Chondrocyte (in vitro differentiated cells): ENCODE measurements at regions not wholly inside any gene's neighbourhood (a gene's known extent, or its start where the extent isn't known, plus 50 kb on each side); places are given as distances from the start of the nearest gene placed in this dataset.

ENCODE experiments used
- DNase-seq: peaks from one replicate; pipeline ENCODE4 v3.0.0; 2021; ENCODE audit warnings: mixed read lengths, low spot score
- H3K27ac Mint-ChIP-seq: one replicate; pipeline ENCODE4 v1.8.0; 2021; ENCODE audit warnings: mild to moderate bottlenecking, moderate library complexity, mixed read lengths; ENCODE audit not compliant: unreplicated experiment
- H3K27me3 Mint-ChIP-seq: 2 replicates; pipeline ENCODE4 v1.8.0; 2021; ENCODE audit warnings: low read depth, mixed read lengths
- H3K36me3 Mint-ChIP-seq: 2 replicates; pipeline ENCODE4 v1.8.0; 2021; ENCODE audit warnings: low read depth, mixed read lengths
- H3K4me1 Mint-ChIP-seq: 2 replicates; pipeline ENCODE4 v1.8.0; 2021; ENCODE audit warnings: low read depth, mild to moderate bottlenecking, mixed read lengths
- H3K4me3 Mint-ChIP-seq: one replicate; pipeline ENCODE4 v1.8.0; 2021; ENCODE audit warnings: mild to moderate bottlenecking, moderate library complexity, mixed read lengths; ENCODE audit not compliant: unreplicated experiment
- H3K9me3 Mint-ChIP-seq: 2 replicates; pipeline ENCODE4 v1.8.0; 2021; ENCODE audit warnings: low read depth, mixed read lengths
- TF ChIP-seq, protein P1 (sequence below): fragments of 200-600 bp; sonication (generic); IDR thresholded peaks from 2 replicates; pipeline ENCODE4 v1.5.0; 2021; ENCODE audit warnings: antibody characterized with exemption, mild to moderate bottlenecking, moderate library complexity

DNA sequence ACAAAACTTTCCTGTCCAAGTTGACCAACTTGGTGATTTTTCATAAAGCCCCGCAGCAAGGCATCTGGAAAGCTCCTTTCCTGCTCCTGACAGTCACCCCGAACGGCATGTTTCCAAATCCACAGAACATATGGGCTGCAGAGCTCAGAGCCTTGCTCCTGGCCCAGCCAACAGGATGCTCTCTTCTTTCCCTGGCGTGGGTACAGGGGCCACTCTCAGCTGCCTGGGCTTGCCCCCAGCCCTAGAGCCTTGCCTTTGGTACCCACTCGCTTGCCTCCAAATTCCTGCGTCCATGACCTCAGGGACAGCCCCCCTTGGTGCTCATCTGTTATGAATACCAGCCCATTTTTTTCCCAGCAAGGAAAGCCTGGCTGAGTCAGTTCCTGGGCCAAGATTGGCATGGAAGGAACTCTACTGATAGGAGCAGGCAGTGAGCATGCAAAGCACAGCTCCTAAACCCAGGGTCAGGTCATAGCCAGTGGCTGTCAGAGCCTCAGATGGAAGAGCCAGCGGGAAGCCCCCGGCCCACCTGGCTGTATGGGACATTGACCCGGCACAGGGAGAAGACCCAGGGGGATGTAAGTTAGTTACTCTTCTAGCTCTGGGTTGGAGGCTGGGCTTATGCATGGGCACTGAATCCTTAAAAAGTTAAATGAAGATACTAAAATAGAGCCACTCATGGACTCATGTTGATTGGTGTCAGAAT is 105.3 kb upstream of the RTL1 start:
- Mint-ChIP-seq H3K36me3 (peaks cover 5% of the 10 kb centered on the region), H3K27me3 (no peaks in the 10 kb centered on the region), H3K9me3 (peaks cover 17% of the 10 kb centered on the region), H3K27ac (no peak overlapping the region), H3K4me1 (peaks cover 14% of the 10 kb centered on the region), H3K4me3 (no peak overlapping the region)
- TF ChIP-seq, protein P1, sequence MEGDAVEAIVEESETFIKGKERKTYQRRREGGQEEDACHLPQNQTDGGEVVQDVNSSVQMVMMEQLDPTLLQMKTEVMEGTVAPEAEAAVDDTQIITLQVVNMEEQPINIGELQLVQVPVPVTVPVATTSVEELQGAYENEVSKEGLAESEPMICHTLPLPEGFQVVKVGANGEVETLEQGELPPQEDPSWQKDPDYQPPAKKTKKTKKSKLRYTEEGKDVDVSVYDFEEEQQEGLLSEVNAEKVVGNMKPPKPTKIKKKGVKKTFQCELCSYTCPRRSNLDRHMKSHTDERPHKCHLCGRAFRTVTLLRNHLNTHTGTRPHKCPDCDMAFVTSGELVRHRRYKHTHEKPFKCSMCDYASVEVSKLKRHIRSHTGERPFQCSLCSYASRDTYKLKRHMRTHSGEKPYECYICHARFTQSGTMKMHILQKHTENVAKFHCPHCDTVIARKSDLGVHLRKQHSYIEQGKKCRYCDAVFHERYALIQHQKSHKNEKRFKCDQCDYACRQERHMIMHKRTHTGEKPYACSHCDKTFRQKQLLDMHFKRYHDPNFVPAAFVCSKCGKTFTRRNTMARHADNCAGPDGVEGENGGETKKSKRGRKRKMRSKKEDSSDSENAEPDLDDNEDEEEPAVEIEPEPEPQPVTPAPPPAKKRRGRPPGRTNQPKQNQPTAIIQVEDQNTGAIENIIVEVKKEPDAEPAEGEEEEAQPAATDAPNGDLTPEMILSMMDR = no peak
- no peak for DNase-seq

DNA sequence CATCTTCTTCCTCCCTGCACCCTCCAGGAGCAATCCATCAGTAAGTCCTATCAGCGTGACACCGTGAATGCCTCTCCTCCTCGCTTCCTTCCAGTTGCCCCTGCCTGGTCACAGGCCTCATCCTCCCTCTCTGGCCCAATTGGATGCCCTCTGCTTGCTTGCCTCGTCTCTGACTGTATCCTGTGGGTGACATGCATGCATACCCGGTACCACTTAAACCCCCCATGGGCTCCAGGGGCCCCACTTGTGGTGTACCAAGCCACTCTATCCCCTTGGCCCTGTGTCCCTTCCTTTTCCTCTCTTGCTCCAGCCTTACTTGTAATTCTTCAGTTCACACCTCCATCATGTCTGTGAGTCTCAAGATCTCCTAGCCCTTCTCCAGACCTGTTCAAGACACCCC is 106.0 kb upstream of the RTL1 start:
- peaks cover 5% of the 10 kb centered on the region for H3K36me3 Mint-ChIP-seq
- H3K27ac Mint-ChIP-seq = no peak overlapping the region
- no peak for DNase-seq
- no peaks in the 10 kb centered on the region for H3K27me3 Mint-ChIP-seq
- H3K4me3 Mint-ChIP-seq = no peak overlapping the region
- peaks cover 13% of the 10 kb centered on the region for H3K4me1 Mint-ChIP-seq
- TF ChIP-seq, protein P1 = no peak
- H3K9me3 Mint-ChIP-seq = peaks cover 17% of the 10 kb centered on the region

DNA sequence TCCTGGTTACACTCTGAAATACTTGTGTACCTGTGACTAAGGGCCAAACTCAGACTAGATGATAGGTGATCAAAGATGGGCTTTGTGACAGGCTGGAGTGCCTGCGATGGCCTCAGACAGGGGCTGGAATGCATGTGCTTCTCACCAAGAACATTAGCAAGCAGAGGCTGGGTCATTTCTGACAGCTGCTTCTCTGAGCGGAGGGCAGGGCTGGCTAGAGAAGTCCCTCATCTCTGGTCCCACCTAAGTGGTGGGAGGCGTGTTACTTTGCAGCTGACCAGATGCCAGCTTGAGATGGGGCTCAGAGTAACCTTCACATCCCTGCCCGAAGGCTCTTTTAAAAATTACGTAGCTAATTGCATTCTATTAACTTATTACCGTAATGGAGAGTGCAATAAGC is 106.8 kb upstream of the RTL1 start:
- H3K9me3 Mint-ChIP-seq = peaks cover 17% of the 10 kb centered on the region
- TF ChIP-seq, protein P1 = no peak
- no peak overlapping the region for H3K27ac Mint-ChIP-seq
- DNase-seq = no peak
- no peak overlapping the region for H3K4me3 Mint-ChIP-seq
- H3K27me3 Mint-ChIP-seq = no peaks in the 10 kb centered on the region
- H3K36me3 Mint-ChIP-seq = peaks cover 5% of the 10 kb centered on the region
- H3K4me1 Mint-ChIP-seq = peaks cover 5% of the 10 kb centered on the region

DNA sequence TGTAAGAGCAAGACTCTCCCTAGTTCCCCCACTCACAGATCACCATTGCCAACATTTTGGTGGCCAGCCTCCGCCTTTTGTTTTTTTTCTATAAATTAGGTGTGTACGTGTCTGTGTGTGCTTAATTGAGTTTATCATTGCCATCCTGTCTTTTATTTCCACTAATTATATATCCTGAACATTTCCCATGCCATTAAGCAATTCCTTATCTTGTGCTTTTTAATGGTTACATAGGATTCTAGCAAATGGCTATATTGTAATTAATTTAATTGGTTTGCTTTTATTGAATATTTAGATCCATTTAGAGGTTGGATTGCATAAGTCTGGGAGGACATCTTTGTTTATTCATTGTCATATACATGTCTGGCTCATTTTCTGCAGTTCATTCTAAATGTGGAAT is 107.3 kb upstream of the RTL1 start:
- peaks cover 3% of the 10 kb centered on the region for H3K4me1 Mint-ChIP-seq
- TF ChIP-seq, protein P1 = no peak
- no peak overlapping the region for H3K4me3 Mint-ChIP-seq
- no peaks in the 10 kb centered on the region for H3K27me3 Mint-ChIP-seq
- no peak for DNase-seq
- peaks cover 17% of the 10 kb centered on the region for H3K9me3 Mint-ChIP-seq
- peaks cover 5% of the 10 kb centered on the region for H3K36me3 Mint-ChIP-seq
- no peak overlapping the region for H3K27ac Mint-ChIP-seq

DNA sequence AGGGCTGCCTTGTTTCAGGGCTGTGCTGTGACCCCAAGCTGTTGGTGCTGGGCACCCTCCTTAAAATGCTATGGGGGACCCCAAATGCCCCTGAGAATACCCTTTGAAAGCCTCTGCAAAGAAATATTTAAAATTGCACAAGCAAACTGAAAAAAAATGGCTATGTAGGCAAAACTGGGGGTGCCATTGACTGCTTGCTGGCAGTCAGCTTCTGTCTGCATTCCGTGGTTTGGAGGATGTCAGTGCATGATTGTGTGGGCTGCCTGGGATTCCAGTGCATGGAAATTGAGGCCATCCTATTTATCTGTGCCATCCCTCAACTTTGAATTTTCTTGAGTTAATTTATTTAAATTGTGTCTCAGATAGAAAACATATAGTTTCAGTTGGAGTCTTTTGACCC is 113.7 kb upstream of the RTL1 start:
- Mint-ChIP-seq H3K36me3 (no peaks in the 10 kb centered on the region), H3K27me3 (no peaks in the 10 kb centered on the region), H3K9me3 (peaks cover 8% of the 10 kb centered on the region), H3K4me3 (no peak overlapping the region), H3K4me1 (peaks cover 9% of the 10 kb centered on the region), H3K27ac (no peak overlapping the region)
- TF ChIP-seq, protein P1 = no peak
- no peak for DNase-seq
